Lower lobe of right lung (tissue), 2 donors: ENCODE measurements at regions not wholly inside any gene's neighbourhood (a gene's known extent, or its start where the extent isn't known, plus 50 kb on each side); places are given as distances from the start of the nearest gene placed in this dataset.
"Not testable (repeated sequence)": the region's sequence is repeated elsewhere in the genome, so short reads cannot be mapped to it uniquely, and the experiment has no call there.

Experiments used
- ATAC-seq, 2 donors: fragments of 200-7000 bp; cut with Tn5 transposase; one replicate each; pipeline ENCODE4 v1.9.1; 2020 to 2022; ENCODE audit warnings: mild to moderate bottlenecking in 2 of 2, moderate library complexity in 2 of 2
- DNase-seq: peaks from one replicate; pipeline ENCODE4 v3.0.0-alpha.2; 2020
- H3K27ac ChIP-seq: fragments of 200-600 bp; one replicate; pipeline ENCODE4 v1.8.0; 2022
- H3K27me3 ChIP-seq: fragments of 200-600 bp; one replicate; pipeline ENCODE4 v1.8.0; 2022; ENCODE audit warnings: low read depth
- H3K36me3 ChIP-seq: fragments of 200-600 bp; one replicate; pipeline ENCODE4 v1.8.0; 2022; ENCODE audit warnings: mild to moderate bottlenecking
- H3K4me1 ChIP-seq: fragments of 200-600 bp; one replicate; pipeline ENCODE4 v1.8.0; 2022
- H3K4me3 ChIP-seq: fragments of 200-600 bp; one replicate; pipeline ENCODE4 v1.8.0; 2022; ENCODE audit warnings: mild to moderate bottlenecking
- H3K9me3 ChIP-seq: fragments of 200-600 bp; one replicate; pipeline ENCODE4 v1.8.0; 2022
- intact Hi-C: fragments of 100-400 bp; cut with DNase I; formaldehyde crosslinking; loops from one replicate; pipeline ENCODE4 v1.11.0; 2022
- TF ChIP-seq, protein P1 (sequence below): fragments of 200-600 bp; IDR thresholded peaks from one replicate; pipeline ENCODE4 v1.8.0; 2022; ENCODE audit warnings: antibody characterized with exemption, mild to moderate bottlenecking
- donor health status: DM: no; HTN: yes; CAD: no; lungs with severe emphysema.

DNA sequence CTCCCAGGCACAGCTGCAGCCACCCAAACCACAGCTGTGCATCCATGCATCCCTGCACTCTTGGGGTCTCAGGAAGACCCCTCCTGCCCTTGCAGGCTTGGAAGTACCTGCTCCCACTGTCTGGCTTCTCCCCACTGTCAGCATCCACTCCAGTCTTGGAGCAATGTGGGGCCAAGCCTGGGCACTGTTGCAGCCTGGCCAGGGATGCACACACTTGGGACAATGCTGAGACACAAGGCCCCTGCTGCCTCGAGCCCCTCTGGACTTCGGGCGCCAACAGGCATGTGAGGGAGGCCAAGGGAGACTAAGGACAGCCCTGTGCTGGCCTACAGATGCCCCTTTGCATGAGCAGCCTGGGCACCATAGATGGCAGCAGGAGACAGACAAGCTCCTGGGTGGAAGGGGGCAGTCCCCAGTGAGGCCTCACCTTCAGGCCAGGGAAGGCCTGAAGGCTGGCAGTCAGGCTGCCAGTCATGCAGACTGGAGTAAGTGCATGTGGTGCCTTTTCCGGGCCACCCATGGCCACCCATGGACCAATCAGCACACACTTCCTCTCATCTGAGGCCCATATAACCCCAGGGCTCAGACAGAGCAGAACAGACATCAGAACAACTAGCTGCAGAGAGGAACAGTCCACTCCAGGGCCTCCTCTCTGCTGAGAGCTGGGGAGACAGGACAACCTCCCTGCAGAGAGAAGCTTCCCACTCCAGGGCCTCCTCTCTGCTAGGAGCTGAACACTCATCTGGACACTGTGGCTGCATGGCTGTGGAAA is 219.0 kb downstream of the VGLL3 start:
- TF ChIP-seq, protein P1, sequence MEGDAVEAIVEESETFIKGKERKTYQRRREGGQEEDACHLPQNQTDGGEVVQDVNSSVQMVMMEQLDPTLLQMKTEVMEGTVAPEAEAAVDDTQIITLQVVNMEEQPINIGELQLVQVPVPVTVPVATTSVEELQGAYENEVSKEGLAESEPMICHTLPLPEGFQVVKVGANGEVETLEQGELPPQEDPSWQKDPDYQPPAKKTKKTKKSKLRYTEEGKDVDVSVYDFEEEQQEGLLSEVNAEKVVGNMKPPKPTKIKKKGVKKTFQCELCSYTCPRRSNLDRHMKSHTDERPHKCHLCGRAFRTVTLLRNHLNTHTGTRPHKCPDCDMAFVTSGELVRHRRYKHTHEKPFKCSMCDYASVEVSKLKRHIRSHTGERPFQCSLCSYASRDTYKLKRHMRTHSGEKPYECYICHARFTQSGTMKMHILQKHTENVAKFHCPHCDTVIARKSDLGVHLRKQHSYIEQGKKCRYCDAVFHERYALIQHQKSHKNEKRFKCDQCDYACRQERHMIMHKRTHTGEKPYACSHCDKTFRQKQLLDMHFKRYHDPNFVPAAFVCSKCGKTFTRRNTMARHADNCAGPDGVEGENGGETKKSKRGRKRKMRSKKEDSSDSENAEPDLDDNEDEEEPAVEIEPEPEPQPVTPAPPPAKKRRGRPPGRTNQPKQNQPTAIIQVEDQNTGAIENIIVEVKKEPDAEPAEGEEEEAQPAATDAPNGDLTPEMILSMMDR, result no peak
- Histone ChIP-seq H3K4me3 (no peak overlapping the region), H3K36me3 (no peaks in the 10 kb centered on the region), H3K27me3 (no peaks in the 10 kb centered on the region), H3K4me1 (no peaks in the 10 kb centered on the region), H3K27ac (no peak overlapping the region), H3K9me3 (no peaks in the 10 kb centered on the region)
- ATAC-seq, result peak; percentile 29 to 49
- intact Hi-C loops, result loop anchor here (5.0 to 10.0 kb wide), 2 partner anchors 313 to 395 kb away; no protein-coding TSS in a partner anchor
- no peak for DNase-seq

DNA sequence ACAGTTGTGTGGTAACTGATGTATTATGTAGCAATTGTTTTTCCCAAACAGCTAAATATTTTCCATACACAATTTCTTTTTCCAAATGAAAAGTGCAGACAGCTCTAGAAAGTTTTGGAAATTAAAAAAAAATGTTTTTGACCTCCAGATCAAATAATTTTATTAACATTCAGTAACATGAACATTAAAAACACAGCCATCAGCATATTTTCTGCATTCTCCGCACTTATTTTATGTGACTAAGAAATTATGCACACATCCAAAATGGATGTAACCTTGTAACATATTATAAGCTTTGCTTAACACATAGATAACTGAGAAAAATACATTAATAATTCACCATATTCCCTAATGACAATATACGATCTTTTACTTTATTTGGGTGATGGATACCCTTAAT is 224.6 kb downstream of the VGLL3 start:
- ATAC-seq, result no peak
- Histone ChIP-seq H3K4me1 (no peaks in the 10 kb centered on the region), H3K4me3 (no peak overlapping the region), H3K27me3 (no peaks in the 10 kb centered on the region), H3K27ac (no peak overlapping the region), H3K9me3 (no peaks in the 10 kb centered on the region), H3K36me3 (no peaks in the 10 kb centered on the region)
- no peak for DNase-seq
- intact Hi-C loops, result no loop called here
- TF ChIP-seq, protein P1, result no peak

DNA sequence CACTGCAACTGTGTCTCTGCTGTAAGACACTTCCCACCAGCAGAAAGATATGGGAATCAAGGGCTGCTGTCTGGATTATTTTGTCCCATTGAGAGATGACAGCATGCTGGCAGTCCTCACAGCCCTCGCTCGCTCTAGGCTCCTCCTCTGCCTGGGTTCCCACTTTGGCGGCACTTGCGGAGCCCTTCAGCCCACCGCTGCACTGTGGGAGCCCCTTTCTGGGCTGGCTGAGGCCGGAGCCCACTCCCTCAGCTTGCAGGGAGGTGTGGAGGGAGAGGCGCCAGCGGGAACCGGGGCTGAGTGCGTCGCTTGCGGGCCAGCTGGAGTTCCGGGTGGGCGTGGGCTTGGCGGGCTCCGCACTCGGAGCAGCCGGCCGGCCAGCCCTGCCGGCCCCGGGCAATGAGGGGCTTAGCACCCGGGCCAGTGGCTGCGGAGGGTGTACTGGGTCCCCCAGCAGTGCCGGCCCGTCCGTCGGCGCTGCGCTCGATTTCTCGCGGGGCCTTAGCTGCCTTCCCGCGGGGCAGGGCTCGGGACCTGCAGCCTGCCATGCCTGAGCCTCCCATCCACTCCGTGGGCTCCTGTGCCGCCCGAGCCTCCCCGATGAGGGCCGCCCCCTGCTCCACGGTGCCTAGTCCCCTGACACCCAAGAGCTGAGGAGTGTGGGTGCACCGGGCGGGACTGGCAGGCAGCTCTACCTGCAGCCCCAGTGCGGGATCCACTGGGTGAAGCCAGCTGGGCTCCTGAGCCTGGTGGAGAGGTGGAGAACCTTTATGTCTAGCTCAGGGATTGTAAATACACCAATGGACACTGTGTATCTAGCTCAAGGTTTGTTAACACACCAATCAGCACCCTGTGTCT is 233.4 kb downstream of the VGLL3 start:
- H3K27me3 ChIP-seq, H3K36me3 ChIP-seq, H3K9me3 ChIP-seq, DNase-seq, intact Hi-C loops, H3K27ac ChIP-seq, ATAC-seq, H3K4me3 ChIP-seq, H3K4me1 ChIP-seq: not testable (repeated sequence)

DNA sequence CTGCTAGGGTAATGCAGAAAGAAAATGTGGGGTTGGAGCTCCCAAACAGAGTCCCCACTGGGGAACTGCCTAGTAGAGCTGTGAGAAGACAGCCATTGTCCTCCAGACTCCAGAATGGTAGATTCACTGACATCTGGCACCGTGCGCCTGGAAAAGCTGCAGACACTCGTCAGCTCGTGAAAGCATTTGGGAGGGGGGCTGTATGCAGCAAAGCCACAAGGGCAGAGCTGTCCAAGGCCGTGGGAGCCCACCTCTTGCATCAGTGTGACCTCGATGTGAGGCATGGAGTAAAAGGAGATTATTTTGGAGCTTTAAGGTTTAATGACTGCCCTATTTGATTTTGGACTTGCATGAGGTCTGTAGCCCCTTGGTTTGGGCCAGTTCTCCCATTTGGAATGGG is 242.9 kb downstream of the VGLL3 start:
- Histone ChIP-seq H3K9me3 (no peaks in the 10 kb centered on the region), H3K27me3 (no peaks in the 10 kb centered on the region), H3K27ac (no peak overlapping the region), H3K36me3 (no peaks in the 10 kb centered on the region), H3K4me1 (no peaks in the 10 kb centered on the region), H3K4me3 (no peak overlapping the region)
- ATAC-seq (no peak), DNase-seq (no peak)
- intact Hi-C loops, result no loop called here
- TF ChIP-seq, protein P1, result no peak

DNA sequence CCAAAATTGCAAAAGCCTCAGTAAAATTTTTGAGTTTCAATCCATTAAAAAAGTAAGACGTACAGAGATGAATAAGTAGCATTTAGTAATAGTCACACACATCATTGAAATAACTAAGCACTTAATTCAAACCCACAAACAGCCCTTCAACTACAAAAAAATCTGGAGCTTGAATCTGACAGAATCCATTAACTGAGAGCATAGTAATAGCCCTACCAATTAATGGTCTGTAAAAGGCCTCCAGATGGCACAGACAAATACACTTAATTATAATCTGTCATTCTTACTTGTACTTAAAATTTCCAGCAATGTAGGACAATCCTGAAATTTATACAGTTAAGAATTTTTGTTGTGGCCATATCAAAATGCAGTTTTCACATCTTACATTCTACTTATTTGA is 246.9 kb downstream of the VGLL3 start:
- no peaks in the 10 kb centered on the region for H3K36me3 ChIP-seq
- intact Hi-C loops, result no loop called here

More for the DNA sequence above, 246.9 kb downstream of the VGLL3 start:
- TF ChIP-seq, protein P1, result no peak
- no peaks in the 10 kb centered on the region for H3K4me1 ChIP-seq
- H3K4me3 ChIP-seq, result no peak overlapping the region
- DNase-seq, result no peak
- H3K27ac ChIP-seq, result no peak overlapping the region
- no peaks in the 10 kb centered on the region for H3K27me3 ChIP-seq
- no peak for ATAC-seq
- no peaks in the 10 kb centered on the region for H3K9me3 ChIP-seq
